ENCODE measurements at regions not wholly inside any gene's neighbourhood (a gene's known extent, or its start where the extent isn't known, plus 50 kb on each side); places are given as distances from the start of the nearest gene placed in this dataset.
"Not testable (repeated sequence)": the region's sequence is repeated elsewhere in the genome, so short reads cannot be mapped to it uniquely, and the experiment has no call there.

- no peak for DNase-seq (ENCODE audit: low read depth)
Measured at GRCh38 chr14:105857826-105858675, 331.7 kb downstream of the TMEM121 start.

- no peak for DNase-seq (ENCODE audit: low read depth)
Measured at GRCh38 chr14:105858676-105859025, 332.3 kb downstream of the TMEM121 start.

DNA sequence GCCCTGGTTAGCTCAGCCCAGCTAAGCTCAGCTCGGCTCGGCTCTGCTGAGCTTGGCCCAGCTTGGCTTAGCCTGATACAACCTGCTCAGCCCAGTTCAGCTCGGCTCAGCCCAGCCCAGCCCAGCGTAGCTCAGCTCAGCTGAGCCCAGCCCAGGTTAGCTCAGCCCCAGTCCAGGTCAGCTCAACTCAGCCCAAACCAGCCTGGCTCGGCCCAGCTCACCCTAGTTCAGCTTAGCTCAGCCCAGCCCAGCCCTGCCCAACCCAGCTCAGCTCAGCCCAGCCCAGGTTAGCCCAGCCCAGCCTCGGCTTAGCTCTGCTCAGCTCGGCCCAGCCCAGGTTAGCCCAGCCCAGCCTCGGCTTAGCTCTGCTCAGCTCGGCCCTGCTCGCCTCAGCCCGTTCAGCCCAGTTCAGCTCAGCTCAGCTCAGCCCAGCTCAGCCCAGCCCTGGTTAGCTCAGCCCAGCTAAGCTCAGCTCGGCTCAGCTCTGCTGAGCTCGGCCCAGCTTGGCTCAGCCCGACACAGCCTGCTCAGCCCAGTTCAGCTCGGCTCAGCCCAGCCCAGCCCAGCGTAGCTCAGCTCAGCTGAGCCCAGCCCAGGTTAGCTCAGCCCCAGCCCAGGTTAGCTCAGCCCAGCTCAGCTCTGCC, 332.8 kb downstream of the TMEM121 start:
- not testable (repeated sequence) for DNase-seq (ENCODE audit: low read depth)

GRCh38 chr14:105859717-105860614, 333.6 kb downstream of the TMEM121 start:
- no peak for DNase-seq (ENCODE audit: low read depth)

DNA sequence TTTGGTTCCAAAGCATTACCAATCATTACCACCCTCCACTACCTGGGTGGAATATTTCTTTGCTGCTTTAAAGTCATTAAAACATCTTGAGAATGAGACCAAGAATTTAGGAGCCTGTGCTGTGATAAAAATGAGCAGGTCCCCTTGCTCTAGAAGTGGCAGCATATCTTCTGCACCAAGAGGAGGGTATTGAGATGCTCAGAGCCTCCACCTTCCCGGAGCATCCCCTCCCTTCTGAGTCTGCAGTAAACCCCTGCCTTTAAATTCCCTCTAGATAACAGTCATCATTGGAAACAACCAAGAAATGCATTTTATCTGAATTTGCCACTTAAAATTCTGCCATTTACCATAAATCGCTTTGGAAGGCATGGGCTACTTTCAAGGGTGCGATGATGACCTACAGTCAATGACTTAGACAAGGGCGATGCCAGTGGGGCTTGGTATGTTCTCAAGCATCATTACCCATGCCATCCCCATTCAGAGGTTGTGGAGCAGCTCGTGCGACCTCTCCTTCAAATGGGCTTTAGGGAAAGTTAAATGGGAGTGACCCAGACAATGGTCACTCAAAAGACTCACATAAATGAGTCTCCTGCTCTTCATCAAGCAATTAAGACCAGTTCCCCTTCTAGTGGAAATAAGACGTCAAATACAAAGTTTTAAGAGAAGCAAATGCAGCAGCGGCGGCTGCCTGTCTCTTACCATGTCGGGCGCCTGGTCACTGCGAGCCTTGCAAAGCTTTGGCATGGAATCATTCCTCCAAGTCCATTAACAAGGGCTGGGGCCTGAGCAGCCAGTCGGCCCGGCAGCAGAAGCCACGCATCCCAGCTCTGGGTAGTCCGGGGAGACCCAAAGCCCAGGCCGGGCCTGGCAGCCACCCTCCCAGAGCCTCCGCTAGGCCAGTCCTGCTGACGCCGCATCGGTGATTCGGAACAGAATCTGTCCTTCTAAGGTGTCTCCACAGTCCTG, 334.5 kb downstream of the TMEM121 start:
- DNase-seq (ENCODE audit: low read depth) = no peak

GRCh38 chr14:105861985-105862465, 335.6 kb downstream of the TMEM121 start:
- no peak for DNase-seq (ENCODE audit: low read depth)

DNA sequence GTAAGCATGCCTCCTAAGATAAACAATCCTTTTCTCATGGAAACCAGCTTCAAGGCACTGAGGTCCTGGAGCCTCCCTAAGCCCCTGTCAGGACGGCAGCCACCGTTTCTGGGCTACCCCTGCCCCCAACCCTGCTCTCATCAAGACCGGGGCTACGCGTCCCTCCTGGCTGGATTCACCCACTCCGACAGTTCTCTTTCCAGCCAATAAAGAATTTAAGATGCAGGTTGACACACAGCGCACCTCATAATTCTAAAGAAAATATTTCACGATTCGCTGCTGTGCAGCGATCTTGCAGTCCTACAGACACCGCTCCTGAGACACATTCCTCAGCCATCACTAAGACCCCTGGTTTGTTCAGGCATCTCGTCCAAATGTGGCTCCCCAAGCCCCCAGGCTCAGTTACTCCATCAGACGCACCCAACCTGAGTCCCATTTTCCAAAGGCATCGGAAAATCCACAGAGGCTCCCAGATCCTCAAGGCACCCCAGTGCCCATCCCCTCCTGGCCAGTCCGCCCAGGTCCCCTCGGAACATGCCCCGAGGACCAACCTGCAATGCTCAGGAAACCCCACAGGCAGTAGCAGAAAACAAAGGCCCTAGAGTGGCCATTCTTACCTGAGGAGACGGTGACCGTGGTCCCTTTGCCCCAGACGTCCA, 336.3 kb downstream of the TMEM121 start:
- no peak for DNase-seq (ENCODE audit: low read depth)

DNA sequence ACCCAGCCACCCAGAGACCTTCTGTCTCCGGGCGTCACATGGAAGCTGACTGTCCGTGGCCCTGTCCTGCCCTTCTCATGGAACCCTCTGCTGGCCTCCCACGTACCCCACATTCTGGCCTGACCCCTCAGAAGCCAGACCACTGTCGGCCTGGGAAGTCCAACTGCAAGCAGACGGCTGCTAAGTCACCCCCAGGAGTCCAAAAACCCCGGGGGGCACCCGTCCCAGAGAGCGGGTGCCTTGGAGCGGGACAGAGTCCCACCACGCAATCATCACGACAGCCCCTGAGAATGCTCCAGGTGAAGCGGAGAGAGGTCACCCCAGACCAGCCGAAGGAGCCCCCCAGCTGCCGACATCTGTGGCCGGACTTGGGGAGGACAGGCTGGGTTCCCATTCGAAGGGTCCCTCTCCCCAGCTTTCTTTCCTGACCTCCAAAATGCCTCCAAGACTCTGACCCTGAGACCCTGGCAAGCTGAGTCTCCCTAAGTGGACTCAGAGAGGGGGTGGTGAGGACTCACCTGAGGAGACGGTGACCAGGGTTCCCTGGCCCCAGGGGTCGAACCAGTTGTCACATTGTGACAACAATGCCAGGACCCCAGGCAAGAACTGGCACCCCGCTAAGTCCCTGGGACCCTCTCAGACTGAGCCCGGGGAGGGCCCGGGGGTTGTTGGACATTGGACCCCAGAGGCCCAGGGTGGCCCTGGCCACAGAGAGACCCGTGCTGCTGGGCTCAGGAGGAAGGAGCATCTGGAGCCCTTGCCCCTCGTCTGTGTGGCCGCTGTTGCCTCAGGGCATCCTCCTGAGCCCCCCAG, 337.1 kb downstream of the TMEM121 start:
- no peak for DNase-seq (ENCODE audit: low read depth)

GRCh38 chr14:105864116-105864515, 337.7 kb downstream of the TMEM121 start:
- DNase-seq (ENCODE audit: low read depth) = no peak

DNA sequence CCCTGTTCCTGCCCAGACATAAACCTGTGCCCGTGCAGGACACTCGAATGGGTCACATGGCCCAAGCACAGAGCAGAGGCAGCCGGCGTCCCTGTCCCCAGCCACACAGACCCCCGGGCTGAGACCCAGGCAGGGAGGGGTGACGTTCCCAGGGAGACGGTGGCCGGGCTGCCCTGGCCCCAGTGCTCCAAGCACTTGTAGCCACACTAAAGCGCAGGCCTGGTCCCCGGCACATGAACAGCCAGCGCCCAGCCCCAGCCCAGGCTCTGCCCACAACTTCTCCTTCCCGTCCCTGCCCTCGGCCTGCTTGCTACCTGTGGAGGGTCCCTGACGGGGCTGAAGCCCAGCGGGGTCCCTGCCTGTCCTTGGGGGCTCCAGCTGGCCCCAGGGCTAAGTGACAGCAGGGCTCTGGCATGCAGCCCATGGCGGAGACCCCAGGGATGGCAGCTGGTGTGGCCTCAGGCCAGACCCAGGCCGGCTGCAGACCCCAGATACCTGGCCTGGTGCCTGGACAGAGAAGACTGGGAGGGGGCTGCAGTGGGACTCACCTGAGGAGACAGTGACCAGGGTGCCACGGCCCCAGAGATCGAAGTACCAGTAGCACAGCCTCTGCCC, 338.4 kb downstream of the TMEM121 start:
- DNase-seq (ENCODE audit: low read depth) = no peak

- no peak for DNase-seq (ENCODE audit: low read depth)
Measured at GRCh38 chr14:105865266-105865903, 339.0 kb downstream of the TMEM121 start.

DNA sequence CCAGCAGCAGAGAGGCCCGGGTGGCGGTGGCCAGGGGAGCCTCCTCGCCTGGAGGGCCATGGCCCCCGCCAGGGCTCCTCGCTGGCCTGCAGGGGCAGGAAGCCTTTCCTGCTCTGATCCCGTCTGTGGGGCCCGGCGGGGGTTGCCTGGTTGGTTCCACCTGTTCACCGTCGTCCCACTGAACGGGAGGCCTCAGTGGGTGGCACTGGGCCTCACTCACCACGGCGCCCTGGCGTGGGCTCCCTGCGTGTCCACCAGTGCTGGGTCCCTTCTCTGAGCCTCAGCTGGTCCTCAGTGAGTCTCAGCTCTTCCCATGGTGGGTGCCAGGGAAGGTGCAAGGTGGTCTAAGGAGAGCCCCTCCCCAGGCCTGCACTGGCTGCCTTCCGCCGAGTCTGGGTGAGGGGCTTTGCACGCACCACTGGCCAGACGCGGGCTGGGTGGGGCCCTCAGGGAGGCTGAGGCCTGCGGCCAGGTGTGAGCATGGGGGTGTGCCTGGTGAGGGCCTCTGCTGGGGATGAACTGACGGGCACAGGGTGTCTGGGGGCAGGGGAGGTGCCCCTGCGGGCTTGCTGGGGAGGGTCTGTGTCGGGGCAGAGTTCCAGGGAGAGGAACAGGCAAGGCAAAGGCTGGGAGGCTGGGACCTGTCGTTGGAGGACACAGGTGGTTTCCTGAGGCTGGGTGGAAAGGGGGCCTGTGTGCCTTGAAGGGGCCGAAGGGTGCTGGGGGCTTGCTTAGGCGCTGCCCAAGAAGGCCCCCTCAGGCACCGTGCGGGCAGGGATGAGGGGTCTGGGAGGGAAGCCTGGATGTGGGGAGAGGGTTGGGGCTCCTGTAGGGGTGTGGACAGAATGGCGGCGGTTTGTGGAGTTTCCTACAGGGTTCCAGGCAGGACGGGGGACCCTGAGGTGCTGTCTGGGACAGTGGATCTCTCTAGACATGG, 339.8 kb downstream of the TMEM121 start:
- DNase-seq (ENCODE audit: low read depth) = no peak

- no peak for DNase-seq (ENCODE audit: low read depth)
Measured at GRCh38 chr14:105866841-105867321, 340.5 kb downstream of the TMEM121 start.

DNA sequence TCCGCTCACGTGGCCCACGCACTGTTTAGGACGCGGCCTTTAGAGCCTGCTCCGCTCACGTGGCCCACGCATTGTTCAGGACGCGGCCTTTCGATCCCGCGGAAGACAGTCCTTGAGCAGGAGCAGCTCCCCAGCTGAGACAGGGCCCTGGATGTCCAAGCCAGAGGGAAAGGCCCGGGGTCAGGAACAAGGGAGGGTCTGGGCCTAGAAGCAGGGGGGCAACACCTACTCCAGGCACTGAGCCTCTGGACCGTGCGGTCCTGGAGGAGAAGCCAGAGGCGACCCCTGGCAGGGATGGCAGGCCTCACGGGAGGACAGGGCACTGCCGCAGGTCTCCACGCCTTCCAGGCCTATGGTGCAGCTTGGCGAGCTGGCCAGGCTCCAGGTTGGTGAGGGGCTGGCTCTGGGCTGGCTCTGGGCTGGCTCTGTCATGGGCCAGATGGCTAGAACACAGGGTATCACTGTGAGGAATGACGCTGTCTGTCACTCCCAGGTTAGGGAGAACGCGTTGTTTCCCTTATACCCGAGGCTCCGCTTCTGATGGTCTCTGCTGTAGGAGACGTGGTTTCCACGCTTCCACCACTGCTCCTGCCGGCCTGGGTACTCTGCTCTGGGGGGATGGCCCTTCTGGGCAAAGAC, 341.7 kb downstream of the TMEM121 start:
- DNase-seq (ENCODE audit: low read depth) = no peak

GRCh38 chr14:105871590-105871989, 345.2 kb downstream of the TMEM121 start:
- no peak for DNase-seq (ENCODE audit: low read depth)

DNA sequence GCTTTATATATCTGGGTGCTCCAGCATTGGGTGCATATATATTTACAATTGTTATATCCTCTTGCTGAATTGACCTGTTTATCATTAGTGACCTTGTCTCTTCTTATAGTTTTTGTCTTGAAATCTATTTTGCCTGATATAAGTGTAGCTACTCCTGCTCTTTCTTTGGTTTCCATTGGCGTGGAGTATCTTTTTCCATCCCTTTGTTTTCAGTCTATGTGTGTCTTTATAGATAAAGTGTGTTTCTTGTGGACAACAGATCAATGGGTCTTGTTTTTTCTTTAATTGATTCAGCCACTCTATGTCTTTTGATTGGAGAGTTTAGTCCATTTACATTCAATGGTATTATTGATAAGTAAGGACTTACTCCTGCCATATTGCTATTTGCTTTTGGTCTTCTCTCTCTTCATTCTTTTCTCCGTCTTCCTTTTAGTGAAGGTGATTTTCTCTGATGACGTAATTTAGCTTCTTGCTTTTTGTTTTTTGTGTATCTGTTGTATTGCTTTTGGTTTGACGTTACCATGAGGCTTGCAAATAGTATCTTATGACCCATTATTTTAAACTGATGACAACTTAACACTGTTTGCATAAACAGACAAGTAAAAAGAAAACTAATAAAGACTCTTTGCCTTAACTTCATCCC, 347.6 kb downstream of the TMEM121 start:
- DNase-seq (ENCODE audit: low read depth) = no peak

DNA sequence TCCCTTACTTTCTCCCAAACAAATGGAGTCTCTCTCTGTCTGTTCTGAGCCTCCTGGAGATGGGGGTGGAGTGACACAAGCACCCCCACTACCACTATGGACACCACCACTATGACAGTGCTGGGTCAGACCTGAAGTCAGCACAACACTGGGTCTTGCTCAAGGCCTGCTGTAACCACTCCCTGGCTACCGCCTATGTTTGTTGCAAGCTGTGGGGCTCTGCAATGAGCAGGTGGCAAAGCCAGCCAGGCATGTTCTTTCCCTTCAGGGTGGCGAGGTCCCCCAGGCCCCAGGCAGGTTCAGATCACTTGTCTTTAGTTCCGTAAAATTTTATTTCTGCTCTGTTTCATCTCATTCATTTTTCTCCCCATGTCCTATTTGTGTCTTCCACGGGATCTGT, 349.8 kb downstream of the TMEM121 start:
- no peak for DNase-seq (ENCODE audit: low read depth)
